Glomerular visceral epithelial cell (primary cell): ENCODE measurements at regions not wholly inside any gene's neighbourhood (a gene's known extent, or its start where the extent isn't known, plus 50 kb on each side); places are given as distances from the start of the nearest gene placed in this dataset.
A peak's percentile ranks its signal among the peaks of the same experiment; 100 is the strongest.

Experiments used
- DNase-seq: peaks from one replicate; pipeline ENCODE4 v3.0.0-alpha.2; 2016; ENCODE audit errors: extremely low spot score

DNA sequence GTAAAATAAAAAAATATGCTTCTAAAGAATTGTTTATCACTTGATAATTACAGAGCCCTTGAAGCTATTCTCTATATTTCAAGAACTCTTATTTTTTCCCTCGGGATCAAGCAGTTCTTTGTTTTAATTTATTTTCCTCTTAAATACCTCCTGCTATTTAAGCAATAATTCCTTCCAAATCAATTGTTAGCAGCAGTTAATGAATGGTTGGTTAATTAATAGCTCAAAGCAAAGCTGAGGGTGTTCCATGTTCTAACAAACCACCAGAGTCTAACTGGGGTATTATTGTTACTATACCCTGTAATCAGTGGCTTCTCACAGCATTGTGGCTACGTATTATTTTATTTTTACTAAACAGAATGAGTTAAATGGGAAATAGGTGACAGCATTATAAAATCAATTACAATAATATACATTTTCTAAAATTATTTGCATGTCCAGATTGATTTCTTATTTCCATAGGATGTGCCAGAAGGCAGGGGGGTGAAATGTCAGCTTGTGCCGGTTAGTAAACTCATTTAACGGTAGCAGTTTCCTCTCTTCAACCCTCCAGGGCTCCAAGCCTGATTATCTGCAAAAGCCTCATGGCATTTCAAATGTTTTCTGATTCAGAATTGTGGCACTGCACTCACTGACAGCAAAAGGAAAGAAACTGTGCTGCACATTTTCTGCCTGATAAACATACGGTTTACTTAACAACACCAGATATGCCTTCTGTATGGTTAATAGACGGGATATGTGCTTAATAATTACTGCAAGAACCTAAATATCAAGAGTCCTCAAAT is 286.9 kb upstream of the EMCN start:
- DNase-seq: no peak

DNA sequence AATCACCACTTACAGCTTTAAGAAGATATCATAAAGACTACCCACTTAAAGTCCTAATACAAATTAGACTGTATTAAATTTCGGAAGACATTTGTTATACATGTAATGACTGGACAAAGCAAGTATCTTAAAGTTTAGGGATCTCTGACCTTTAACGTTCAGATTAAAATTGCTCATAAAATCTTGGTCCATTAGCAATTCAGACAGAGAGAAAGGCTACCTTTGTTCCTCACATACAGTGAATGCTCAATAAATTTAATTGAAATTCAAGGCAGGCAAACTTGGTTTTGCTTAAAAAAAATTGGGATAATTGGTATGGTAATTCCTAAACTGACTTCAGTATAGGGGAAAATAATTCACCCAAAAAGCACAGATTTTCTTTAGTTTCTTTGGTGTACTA is 285.9 kb upstream of the EMCN start:
- no peak for DNase-seq

DNA sequence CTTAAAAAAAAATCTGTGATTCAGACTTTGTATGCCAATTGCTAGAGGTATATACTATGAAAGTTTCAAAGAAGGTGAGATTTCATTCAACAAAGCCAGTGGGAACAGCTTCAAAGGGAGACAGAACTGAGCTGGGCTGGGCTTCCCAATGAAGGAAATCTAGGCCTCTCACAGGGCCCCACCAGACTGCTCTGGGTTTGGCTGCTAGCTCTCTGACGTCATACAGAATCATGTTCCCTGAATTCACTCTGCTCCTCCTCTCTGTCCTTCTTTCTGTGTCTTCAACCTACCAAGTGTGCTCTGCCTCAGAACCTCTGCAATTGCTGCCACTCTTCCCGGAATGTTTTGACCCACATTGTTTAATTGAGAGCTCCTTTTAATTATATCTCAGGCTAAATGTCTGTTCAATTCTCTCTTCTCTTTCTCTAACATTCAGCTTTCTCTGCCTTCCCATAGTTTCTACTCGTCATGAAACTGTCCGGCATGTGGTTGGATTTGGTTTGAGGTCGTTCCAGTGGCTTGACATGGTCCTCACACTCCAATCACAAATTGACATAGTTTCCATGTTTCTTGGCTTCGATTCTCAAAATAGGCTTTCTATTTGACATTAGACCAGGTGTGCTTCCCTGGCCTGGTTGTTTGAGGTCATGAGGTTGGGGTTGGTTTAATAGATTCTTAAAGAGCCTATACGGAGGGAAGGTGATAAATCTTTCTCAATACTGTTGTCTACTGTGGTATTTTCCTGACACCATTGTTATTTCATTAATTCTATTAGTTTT is 282.1 kb upstream of the EMCN start:
- no peak for DNase-seq

DNA sequence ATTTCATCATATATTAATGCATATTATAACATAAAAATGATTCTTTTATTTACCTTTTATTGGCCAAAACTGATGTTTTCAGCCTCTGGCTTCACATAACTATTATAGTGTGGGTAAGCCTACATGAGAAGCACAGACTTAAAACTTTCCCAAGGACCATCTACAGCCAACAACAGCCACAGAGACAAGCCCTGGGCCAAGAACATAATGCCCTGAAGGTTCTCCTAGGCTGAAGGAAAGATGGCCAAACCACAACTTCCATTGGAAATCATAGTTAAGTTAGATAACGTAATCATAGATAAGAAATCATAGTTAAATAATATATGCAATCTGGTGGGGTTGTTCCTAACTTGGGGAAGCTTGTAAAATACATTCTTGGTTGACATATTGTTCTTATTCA is 280.0 kb upstream of the EMCN start:
- no peak for DNase-seq

DNA sequence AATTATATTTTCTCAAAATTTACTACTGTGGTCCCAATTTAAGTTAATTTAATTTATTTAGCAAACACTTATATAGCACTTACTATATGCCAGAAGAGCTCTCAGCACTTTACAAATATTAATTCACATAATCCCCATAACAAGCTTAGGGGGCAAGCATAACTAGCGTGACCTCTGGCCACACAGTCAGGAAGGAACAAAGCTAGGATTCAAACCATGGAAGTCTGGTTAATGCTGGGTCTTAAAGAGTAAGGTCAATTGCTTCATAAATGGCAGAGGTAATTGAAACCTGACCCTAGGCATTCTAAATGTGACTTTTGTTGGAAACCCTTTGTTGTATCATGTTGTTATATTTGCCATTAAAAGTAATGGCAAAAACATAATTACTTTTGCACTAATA is 279.5 kb upstream of the EMCN start:
- DNase-seq: no peak

DNA sequence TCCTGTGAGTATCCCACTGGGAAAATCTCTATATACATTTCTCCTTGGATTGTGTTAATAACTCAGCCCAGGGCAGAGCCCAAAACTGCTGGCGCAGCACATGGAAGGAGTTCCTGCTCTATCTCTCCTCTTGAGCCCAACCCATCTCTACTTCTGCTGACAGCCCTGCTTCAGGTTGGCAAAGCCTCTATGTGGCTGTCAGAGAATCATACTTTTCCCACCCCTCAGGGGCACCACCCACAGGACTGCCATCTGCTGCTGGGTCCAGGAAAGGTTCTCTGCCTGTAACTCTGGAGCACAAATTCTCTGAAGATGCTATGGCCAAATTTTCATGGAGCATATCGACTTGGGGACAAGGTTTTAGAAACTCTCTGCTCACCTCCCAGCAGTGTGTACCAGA is 278.5 kb upstream of the EMCN start:
- no peak for DNase-seq

DNA sequence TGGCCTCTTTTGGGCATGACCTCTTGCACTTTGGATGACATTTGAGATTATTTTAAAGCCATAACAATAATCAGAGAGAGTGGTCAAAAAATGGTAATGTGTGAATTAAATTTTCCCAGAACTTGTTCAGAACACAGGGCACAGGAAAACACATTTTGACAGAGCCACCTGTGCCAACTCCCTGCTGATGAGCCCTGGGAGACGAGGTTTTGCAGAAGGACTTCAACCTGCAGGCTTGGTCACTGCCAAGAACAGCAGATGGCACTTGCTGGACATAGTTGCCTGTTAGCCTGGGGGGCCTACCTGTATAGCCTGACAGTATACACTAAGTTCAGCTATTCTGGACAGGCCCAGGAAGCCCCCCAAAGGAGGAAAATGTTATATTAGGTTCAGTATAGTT is 277.8 kb upstream of the EMCN start:
- no peak for DNase-seq

DNA sequence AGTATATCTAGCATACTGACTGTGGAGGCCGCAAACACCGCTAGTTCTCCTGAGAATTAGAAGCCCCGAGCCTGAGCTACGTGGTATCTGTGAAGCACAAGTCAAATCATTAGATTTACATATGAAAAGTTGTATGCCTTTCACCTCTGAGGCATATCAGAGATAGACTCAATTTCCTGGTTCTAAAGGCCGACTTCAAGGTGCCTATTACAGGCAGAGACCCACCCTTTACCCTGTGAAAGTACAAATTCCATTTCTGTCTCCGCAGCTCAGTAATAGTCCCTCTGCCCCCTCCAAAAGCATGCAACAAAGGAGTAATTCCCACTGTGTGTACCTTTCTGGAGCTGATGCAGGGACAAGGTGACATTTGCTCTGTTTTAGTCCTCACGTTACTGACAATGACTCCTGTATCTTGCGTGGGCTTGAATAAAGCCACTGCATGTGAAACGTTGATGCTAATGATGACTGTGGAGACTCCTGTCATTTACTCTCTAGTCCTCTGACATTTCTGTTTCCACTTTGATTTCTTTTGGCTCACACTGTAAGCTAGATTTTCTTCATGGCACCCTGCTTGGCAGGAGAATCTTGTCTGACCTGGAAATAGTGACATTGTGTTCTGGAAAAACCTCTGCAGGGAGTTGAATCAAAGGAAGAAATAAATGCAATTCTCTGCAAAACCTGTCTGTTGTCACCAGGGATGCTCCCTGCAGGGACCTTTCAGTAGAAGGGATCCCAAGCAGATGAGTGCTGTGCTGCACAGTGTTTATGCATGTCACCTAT is 273.2 kb upstream of the EMCN start:
- no peak for DNase-seq

DNA sequence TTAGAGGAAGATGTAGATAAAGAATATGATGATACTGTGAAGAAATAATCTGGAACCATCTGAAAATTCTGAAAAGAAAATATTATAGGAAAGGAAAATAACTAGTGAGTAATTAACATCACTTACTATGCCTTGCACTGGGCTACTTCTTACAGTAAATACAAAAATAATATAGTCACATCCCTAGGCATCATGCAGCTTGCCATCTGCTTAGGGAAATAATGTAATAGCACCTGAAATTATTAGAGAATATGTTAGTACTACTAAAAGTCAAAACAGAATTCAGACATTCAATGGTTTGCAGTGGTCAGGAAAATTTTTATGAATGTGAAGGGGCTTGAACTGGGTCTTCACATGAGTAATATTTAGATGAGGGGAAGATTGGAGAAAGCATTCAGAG is 272.2 kb upstream of the EMCN start:
- no peak for DNase-seq

DNA sequence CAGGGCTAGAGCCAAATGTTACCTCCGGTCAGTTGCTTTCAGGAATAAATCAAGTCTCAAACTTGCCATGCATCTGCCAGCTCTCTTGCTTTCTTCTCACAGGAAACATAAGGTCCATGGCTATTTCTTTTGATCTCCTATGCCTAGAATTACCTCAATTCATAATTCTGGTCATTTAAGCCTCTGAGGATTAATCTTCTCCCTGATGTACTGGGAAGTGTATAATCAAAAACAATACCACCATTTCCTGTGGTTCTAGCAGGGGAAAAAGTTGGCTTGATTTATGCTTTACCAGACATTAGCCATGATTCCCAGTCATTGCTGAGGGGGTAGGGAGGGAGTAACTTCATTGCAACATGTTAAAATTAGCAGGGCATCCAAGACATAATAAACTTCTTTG is 268.7 kb upstream of the EMCN start:
- DNase-seq: no peak

DNA sequence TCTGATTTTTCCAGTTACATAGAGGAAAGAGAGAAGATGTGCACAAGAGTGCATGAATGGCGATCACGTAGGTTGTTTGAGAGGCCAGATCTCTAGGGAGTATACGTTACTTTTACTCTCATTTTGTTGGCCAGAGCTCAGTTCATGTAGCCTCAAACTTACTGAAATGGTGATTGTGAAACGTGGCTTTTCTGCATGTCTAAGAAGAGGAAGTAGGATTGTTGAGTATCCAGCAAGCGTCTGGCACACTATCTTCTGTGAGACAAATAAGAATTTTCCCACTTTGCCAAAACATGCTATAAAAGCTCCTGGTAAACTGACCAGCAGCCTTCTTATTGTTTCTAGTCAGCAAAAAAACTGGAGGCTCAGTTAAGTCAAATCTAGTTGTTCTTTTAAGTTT is 264.5 kb upstream of the EMCN start:
- no peak for DNase-seq

DNA sequence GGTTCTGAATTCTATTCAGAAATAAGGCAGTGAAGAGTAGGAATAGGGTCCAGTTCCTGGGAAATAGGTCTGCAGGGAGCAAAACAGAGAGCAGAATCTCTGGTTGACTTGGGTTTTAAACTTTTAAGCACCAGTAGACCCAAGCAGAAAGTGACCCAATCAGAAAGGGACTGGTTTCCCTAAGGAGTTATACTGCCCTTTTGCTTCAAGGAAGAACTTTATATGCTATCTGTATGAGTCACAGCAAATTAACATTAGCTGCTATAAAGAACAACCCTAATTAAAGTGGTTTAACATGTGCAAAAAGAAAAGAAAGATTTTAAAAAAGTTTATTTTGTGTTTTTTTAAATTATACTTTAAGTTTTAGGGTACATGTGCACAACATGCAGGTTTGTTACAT is 263.6 kb upstream of the EMCN start:
- no peak for DNase-seq

DNA sequence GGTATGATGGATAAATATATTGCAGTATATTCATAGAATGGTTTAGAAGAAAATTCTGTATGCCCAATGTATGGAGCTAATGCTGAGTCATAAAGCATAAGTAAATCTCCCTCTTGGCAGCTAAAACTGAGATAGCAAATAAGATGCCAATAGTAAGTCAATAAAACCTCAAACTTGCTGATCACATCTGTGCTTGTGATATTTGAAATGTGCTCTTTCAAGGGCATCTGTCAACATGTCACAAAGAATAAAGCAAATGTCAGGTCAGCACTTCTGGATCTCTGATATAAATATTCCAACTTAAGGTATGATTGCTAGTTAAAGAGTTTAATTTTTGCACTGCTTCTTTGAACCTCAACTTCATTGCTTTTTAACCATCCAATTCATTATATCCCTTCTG is 262.3 kb upstream of the EMCN start:
- no peak for DNase-seq

DNA sequence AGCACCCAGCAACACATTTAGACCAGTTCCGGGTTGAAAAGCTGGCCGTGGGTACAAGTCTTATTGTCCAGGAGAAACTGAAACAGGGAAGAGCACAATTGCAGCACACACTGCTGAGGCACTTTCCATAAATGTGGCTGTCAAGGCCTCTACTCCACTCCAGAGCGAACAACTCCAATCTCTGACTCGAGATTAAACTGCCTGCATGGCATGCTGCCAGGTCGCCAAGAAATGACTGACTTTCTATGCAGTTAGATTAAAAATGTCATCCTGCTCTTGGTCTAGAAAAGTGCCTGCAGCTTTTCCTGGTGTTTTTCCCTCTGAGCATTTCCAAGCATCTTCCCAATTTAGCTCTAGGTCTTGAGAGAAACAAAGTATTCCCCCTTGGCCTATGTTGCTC is 260.6 kb upstream of the EMCN start:
- DNase-seq: no peak

DNA sequence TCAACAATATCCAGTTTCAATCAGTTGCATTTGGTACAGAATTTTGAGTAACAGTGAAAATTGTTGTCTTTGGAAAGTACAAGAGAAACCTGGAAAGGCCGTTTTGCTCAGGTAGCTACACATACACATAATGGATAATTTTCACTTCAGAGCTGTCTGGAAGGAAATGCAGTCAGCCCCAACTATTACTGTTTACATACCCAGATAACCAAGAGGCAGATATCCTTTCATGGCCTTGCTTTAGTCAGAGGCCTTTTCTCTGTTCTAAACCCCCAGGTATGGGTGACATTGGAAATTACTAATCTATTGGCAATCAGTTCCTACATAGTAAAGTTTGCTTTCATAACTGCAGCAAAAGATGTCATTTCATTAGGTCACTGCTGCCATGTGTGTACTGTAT is 244.9 kb upstream of the EMCN start:
- DNase-seq: no peak

DNA sequence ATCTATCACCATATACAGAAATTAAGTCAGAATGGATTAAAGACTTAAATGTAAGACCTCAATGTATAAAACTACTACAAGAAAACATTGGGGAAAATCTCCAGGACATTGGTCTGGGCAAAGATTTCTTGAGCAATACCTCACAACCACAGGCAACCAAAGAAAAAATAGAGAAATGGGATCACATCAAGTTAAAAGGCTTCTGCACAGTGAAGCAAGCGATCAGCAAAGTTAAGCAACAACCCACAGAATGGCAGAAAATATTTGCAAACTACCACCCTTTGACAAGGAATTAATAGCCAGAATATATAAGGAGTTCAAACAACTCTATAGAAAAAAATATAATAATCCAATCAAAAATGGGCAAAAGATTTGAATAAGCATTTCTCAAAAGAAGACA is 236.9 kb upstream of the EMCN start:
- DNase-seq: no peak

DNA sequence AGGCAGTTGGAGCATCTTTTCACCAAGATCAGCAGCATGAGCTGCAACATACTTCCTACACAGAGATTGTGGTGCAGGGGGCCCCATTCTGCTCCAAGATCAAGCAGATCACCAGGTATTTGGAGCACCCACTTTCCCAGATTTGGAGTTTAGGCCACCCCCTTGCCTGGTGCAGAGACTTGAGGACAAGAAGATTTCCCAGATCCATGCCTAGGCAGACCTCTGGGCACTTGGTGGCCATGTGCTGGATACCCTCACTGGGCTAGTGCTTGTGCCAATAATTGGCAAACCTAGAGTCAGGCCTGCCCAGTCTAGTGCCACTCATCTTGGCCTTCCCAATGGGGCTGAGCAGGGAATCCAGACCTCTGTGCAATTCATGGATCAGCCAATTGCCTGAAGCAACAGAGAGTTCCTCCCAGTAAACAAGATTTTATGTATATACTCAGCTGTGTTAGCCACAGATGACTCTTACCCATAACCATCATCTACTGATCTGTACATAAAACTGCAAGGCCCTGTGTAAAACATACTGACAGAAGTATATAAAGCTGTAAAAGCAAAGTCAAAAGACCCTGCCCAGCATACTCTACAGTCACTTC is 228.4 kb upstream of the EMCN start:
- no peak for DNase-seq

DNA sequence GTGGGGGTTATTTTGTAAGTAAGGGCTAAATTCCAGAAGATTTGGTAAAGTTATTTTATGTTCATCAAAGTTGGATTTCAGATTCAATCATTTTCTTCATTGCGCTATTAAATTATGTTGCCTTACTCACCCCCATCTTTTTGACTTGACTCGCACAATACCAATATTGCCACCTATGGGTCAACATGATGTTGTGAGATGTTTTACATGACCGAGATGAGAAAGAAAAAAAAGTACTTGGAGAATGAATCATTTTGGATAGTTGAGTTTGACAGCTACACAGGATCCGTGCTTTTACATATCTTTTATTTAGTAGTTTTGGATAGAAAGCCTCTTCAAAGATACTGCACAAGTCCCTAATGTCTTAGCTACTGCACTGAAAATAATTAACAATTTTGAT is 224.2 kb upstream of the EMCN start:
- DNase-seq: peak; percentile 11

DNA sequence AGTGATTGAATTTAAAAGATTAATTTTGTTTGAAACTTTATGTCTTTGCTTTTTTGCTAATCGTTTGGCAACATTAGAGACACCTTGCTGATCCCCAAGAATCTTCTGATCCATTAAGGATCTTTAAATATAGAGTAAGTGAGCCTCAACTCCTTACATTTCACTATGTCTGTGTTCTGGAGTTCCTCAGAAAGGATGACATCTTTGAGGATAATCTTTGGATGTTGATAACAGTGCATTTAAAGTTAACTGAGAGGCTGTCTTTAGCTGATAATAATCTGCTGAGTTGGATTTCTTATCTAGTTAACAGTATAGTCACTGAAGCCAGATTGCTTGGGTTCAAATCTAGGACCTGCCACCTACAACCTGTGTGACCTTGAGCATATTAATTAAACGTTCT is 221.6 kb upstream of the EMCN start:
- DNase-seq: no peak

DNA sequence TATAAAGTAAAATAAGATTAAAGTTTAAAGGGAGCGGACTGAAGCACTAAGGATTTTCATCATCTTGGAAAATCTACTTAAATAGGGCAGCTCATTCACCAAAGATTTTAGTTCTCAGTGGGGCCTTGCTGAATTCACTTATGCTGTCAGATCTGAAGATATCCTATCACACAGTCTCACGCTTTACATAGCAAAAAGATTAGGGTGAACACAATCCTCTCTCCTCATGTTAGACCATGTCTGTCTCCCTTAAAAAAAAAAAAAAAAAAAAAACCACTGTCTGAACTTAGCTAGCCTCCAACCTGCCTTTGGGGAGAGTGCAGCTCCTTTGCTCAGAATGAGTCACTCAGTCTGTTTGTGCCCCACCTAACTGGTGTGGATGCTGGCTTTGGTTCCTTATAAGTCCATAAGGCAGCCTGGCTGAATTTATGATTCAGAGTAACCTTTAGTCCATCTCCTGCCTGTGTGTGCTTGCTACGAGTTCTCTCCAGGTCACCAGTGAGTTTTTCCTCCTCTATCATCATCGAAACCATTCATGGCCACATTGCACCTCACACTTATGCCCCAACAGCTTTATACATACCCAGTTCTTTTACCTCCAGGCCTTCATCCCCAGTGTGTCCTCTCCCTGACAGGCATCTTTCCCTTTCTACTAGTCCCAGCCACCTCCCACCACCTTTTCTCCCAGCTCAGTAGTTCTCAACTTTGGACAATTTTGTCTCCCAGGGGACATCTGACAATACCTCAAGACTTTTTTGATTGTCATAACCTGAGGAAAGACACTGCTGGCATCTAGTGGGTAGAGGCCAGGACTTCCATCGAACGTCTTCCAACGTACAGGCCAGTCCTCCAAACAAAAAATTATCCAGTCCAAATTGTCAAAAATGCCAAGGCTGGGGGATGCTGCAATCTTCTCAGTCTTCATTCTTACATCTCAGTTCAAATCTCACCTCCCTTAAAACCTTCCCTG is 220.7 kb upstream of the EMCN start:
- DNase-seq: peak; percentile 74
